ENCODE measurements at regions not wholly inside any gene's neighbourhood (a gene's known extent, or its start where the extent isn't known, plus 50 kb on each side); places are given as distances from the start of the nearest gene placed in this dataset.

DNA sequence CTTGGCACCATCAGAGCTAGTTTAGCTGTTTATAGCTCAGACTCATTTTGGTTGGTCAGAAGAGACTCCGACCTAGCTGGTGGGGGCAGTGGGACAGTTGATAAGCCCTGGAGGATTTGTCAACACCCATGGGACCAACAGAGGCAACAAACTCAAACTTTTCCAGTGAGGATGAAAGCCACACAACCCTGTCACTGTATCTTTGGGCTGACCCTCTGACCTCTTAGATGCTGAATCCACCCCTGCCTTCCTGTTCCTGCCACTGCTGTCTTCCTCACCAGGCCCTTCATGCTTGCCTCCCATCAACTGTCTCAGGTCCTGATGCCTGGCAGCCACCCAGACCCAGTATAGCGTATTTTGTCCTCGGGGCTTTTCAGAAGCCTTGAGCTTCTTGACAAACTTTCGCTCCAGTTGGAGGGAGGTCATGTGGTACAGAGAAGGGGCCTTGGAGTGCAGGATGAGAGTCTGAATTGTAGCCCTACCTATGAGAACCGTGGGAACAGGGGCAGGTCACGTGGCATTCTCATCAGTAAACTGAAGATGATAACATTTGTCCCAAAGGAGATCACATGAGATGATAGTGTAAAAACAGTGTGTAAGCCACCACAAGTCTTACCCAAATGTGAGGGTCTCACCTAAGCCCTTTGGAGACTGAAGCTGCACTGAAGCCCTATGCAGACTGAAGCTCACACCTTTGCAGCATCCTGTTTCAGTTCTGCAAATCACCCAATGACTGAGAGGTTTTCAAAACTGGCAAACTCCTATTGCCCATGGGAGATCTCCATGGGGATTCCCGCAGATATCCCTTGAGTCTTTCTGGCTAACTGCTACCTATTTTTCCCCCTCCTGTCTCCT is 72.0 kb upstream of the F13A1 start:
- peaks cover 20% of the 10 kb centered on the region for H3K27me3 Mint-ChIP-seq (ENCODE audit: low read depth)
- H3K9me3 Mint-ChIP-seq = no peaks in the 10 kb centered on the region
- no peak overlapping the region for H3K4me3 Mint-ChIP-seq
- no peaks in the 10 kb centered on the region for H3K36me3 Mint-ChIP-seq (ENCODE audit: low read depth)
- no peak overlapping the region for H3K27ac Mint-ChIP-seq
- H3K4me1 Mint-ChIP-seq = peaks cover 17% of the 10 kb centered on the region
- TF ChIP-seq, protein P1, sequence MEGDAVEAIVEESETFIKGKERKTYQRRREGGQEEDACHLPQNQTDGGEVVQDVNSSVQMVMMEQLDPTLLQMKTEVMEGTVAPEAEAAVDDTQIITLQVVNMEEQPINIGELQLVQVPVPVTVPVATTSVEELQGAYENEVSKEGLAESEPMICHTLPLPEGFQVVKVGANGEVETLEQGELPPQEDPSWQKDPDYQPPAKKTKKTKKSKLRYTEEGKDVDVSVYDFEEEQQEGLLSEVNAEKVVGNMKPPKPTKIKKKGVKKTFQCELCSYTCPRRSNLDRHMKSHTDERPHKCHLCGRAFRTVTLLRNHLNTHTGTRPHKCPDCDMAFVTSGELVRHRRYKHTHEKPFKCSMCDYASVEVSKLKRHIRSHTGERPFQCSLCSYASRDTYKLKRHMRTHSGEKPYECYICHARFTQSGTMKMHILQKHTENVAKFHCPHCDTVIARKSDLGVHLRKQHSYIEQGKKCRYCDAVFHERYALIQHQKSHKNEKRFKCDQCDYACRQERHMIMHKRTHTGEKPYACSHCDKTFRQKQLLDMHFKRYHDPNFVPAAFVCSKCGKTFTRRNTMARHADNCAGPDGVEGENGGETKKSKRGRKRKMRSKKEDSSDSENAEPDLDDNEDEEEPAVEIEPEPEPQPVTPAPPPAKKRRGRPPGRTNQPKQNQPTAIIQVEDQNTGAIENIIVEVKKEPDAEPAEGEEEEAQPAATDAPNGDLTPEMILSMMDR (IDR thresholded peaks at IDR 0.05; ENCODE audit: unreplicated experiment in 3 of 3) = no peak

GRCh38 chr6:6393069-6393529 is 72.6 kb upstream of the F13A1 start:
- TF ChIP-seq, protein P1 (IDR thresholded peaks at IDR 0.05; ENCODE audit: unreplicated experiment in 3 of 3) = no peak
- H3K4me3 Mint-ChIP-seq = no peak overlapping the region
- no peak overlapping the region for H3K27ac Mint-ChIP-seq
- peaks cover 20% of the 10 kb centered on the region for H3K27me3 Mint-ChIP-seq (ENCODE audit: low read depth)
- H3K4me1 Mint-ChIP-seq = peaks cover 17% of the 10 kb centered on the region
- no peaks in the 10 kb centered on the region for H3K36me3 Mint-ChIP-seq (ENCODE audit: low read depth)
- no peaks in the 10 kb centered on the region for H3K9me3 Mint-ChIP-seq

- TF ChIP-seq, protein P1 (IDR thresholded peaks at IDR 0.05; ENCODE audit: unreplicated experiment in 3 of 3) = no peak
- Mint-ChIP-seq H3K9me3 (no peaks in the 10 kb centered on the region), H3K27ac (no peak overlapping the region), H3K27me3 (ENCODE audit: low read depth) (peaks cover 20% of the 10 kb centered on the region), H3K36me3 (ENCODE audit: low read depth) (no peaks in the 10 kb centered on the region), H3K4me1 (peaks cover 21% of the 10 kb centered on the region), H3K4me3 (no peak overlapping the region)
These were observed 75.2 kb upstream of the F13A1 start for GRCh38 chr6:6395581-6396197.

DNA sequence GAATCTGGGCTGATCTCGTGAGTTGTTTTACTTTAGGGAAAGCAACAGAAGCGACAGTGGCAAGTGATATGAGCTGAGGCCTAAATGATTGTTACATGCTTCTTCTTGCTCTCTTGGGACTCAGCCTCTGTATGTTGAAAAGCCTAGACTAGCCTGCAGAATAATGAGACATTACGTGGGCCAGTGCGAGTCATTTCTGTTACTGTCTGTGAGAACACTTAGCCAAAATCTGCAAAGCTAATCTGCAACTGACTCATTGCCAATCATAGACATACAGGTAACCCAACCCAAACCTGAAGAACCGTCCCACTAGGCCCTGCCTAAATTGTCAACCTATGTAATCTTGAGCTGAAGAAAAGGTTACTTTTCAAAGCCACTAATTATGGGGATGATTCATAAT is 77.4 kb upstream of the F13A1 start:
- H3K36me3 Mint-ChIP-seq (ENCODE audit: low read depth) = no peaks in the 10 kb centered on the region
- no peak overlapping the region for H3K4me3 Mint-ChIP-seq
- H3K27ac Mint-ChIP-seq = no peak overlapping the region
- no peaks in the 10 kb centered on the region for H3K9me3 Mint-ChIP-seq
- peaks cover 18% of the 10 kb centered on the region for H3K4me1 Mint-ChIP-seq
- H3K27me3 Mint-ChIP-seq (ENCODE audit: low read depth) = peaks cover 8% of the 10 kb centered on the region
- TF ChIP-seq, protein P1 (IDR thresholded peaks at IDR 0.05; ENCODE audit: unreplicated experiment in 3 of 3) = no peak

GRCh38 chr6:6399568-6399967 is 79.1 kb upstream of the F13A1 start:
- no peaks in the 10 kb centered on the region for H3K36me3 Mint-ChIP-seq (ENCODE audit: low read depth)
- TF ChIP-seq, protein P1 (IDR thresholded peaks at IDR 0.05; ENCODE audit: unreplicated experiment in 3 of 3) = no peak
- H3K27me3 Mint-ChIP-seq (ENCODE audit: low read depth) = peaks cover 5% of the 10 kb centered on the region
- H3K9me3 Mint-ChIP-seq = no peaks in the 10 kb centered on the region
- H3K27ac Mint-ChIP-seq = no peak overlapping the region
- peaks cover 23% of the 10 kb centered on the region for H3K4me1 Mint-ChIP-seq
- H3K4me3 Mint-ChIP-seq = no peak overlapping the region

Measured in nephron (organoid).